HEK293 (cell line): ENCODE measurements at regions not wholly inside any gene's neighbourhood (a gene's known extent, or its start where the extent isn't known, plus 50 kb on each side); places are given as distances from the start of the nearest gene placed in this dataset.

Source experiments
- CTCF ChIA-PET: fragments of 350-600 bp; formaldehyde crosslinking; extraction: SDS; loops from one replicate; lab custom pipeline; 2021; ENCODE audit warnings: antibody characterized with exemption; lab: Yijun Ruan, JAX
- POLR2A ChIA-PET: fragments of 300-600 bp; formaldehyde crosslinking; extraction: SDS; loops from one replicate; lab custom pipeline; 2020; ENCODE audit warnings: antibody characterized with exemption, inconsistent platforms; lab: Yijun Ruan, JAX
- H3K27ac ChIP-seq: fragments of 200-500 bp; sonication (Bioruptor generic); 2 replicates; pipeline ENCODE4 v1.5.1; 2014; ENCODE audit warnings: low read depth, low read length, control low read depth, inconsistent platforms; ENCODE audit errors: extremely low read depth
- H3K36me3 ChIP-seq, 2 experiments: fragments of 200-500 bp in 1 of 2; sonication (Bioruptor generic) in 1 of 2; 1 replicate in 1 of 2; 2 replicates in 1 of 2; pipeline ENCODE4 v1.5.1; 2014 to 2017; ENCODE audit warnings: inconsistent platforms in 2 of 2, low read length in 2 of 2; ENCODE audit not compliant: control insufficient read depth in 2 of 2, insufficient read depth in 1 of 2
- H3K4me1 ChIP-seq: fragments of 200-500 bp; sonication (Bioruptor generic); 2 replicates; pipeline ENCODE4 v1.5.1; 2014; ENCODE audit warnings: mild to moderate bottlenecking, low read length, inconsistent platforms; ENCODE audit not compliant: control insufficient read depth, insufficient read depth
- H3K4me3 ChIP-seq: 2 replicates; pipeline ENCODE4 v1.5.1; 2011; ENCODE audit warnings: low read depth, mild to moderate bottlenecking, control low read depth, low read length, moderate library complexity
- H3K9me3 ChIP-seq: fragments of 200-500 bp; sonication (Bioruptor generic); 2 replicates; pipeline ENCODE4 v1.5.1; 2014; ENCODE audit warnings: low read depth, low read length, inconsistent platforms; ENCODE audit not compliant: control insufficient read depth, insufficient read depth
- BCL11A ChIP-seq: fragments of 450-650 bp; formaldehyde crosslinking; IDR thresholded peaks from 2 replicates; pipeline ENCODE4 v1.5.1; 2016; ENCODE audit warnings: low read depth, missing biosample characterization, missing genetic modification characterization
- BCL6B ChIP-seq: fragments of 450-650 bp; formaldehyde crosslinking; IDR thresholded peaks from 2 replicates; pipeline ENCODE4 v1.5.1; 2017; ENCODE audit warnings: missing biosample characterization, missing genetic modification characterization
- MEIS1 ChIP-seq: sonication (generic); formaldehyde crosslinking; IDR thresholded peaks from 2 replicates; pipeline ENCODE4 v1.8.1; 2022; ENCODE audit warnings: missing genetic modification reagents, mild to moderate bottlenecking, borderline replicate concordance
- REPIN1 ChIP-seq: fragments of 450-650 bp; formaldehyde crosslinking; IDR thresholded peaks from 2 replicates; pipeline ENCODE4 v1.5.1; 2017; ENCODE audit warnings: missing biosample characterization, missing genetic modification characterization, low read depth
- SP2 ChIP-seq: fragments of 450-650 bp; formaldehyde crosslinking; IDR thresholded peaks from 2 replicates; pipeline ENCODE4 v1.5.1; 2016; ENCODE audit warnings: missing biosample characterization, missing genetic modification characterization
- ZBTB11 ChIP-seq: fragments of 450-650 bp; formaldehyde crosslinking; conservative IDR thresholded peaks from 2 replicates; pipeline ENCODE4 v1.5.1; 2016; ENCODE audit warnings: low read depth, missing biosample characterization, missing genetic modification characterization
- ZNF112 ChIP-seq: fragments of 450-650 bp; formaldehyde crosslinking; IDR thresholded peaks from 2 replicates; pipeline ENCODE4 v1.5.0; 2017; ENCODE audit warnings: missing biosample characterization, missing genetic modification characterization
- ZNF138 ChIP-seq: fragments of 450-650 bp; formaldehyde crosslinking; IDR thresholded peaks from 2 replicates; pipeline ENCODE4 v1.5.1; 2016; ENCODE audit warnings: missing biosample characterization, missing genetic modification characterization, borderline replicate concordance
- ZNF19 ChIP-seq: fragments of 450-650 bp; formaldehyde crosslinking; IDR thresholded peaks from 2 replicates; pipeline ENCODE4; 2016; ENCODE audit warnings: missing biosample characterization, missing genetic modification characterization, low read depth
- ZNF221 ChIP-seq: fragments of 450-650 bp; formaldehyde crosslinking; IDR thresholded peaks from 2 replicates; pipeline ENCODE4 v1.5.1; 2017; ENCODE audit warnings: missing biosample characterization, missing genetic modification characterization, borderline replicate concordance
- ZNF223 ChIP-seq: fragments of 450-650 bp; formaldehyde crosslinking; IDR thresholded peaks from 2 replicates; pipeline ENCODE4 v1.5.1; 2016; ENCODE audit warnings: missing biosample characterization, missing genetic modification characterization
- ZNF292 ChIP-seq: fragments of 450-650 bp; formaldehyde crosslinking; IDR thresholded peaks from 2 replicates; pipeline ENCODE4 v1.5.1; 2016; ENCODE audit warnings: low read depth, missing biosample characterization, missing genetic modification characterization, borderline replicate concordance
- ZNF37A ChIP-seq: fragments of 450-650 bp; IDR thresholded peaks from 2 replicates; pipeline ENCODE4 v1.5.1; 2018; ENCODE audit warnings: missing biosample characterization, missing genetic modification characterization
- ZNF426 ChIP-seq: fragments of 450-650 bp; formaldehyde crosslinking; IDR thresholded peaks from 2 replicates; pipeline ENCODE4 v1.5.1; 2017; ENCODE audit warnings: missing biosample characterization, missing genetic modification characterization, mild to moderate bottlenecking, inconsistent platforms, moderate library complexity
- ZNF510 ChIP-seq: fragments of 450-650 bp; formaldehyde crosslinking; IDR thresholded peaks from 2 replicates; pipeline ENCODE4 v1.5.1; 2018; ENCODE audit warnings: mild to moderate bottlenecking, missing genetic modification characterization, missing biosample characterization; ENCODE audit not compliant: insufficient replicate concordance
- ZNF521 ChIP-seq: fragments of 450-650 bp; formaldehyde crosslinking; IDR thresholded peaks from 2 replicates; pipeline ENCODE4 v1.5.1; 2017; ENCODE audit warnings: missing biosample characterization, mild to moderate bottlenecking, missing genetic modification characterization
- ZNF544 ChIP-seq: fragments of 450-650 bp; formaldehyde crosslinking; IDR thresholded peaks from 2 replicates; pipeline ENCODE4 v1.5.0; 2017; ENCODE audit warnings: missing biosample characterization, missing genetic modification characterization
- ZNF561 ChIP-seq: fragments of 450-650 bp; IDR thresholded peaks from 2 replicates; pipeline ENCODE4 v1.5.1; 2018; ENCODE audit warnings: missing biosample characterization, missing genetic modification characterization, borderline replicate concordance
- ZNF580 ChIP-seq: fragments of 450-650 bp; formaldehyde crosslinking; IDR thresholded peaks from 2 replicates; pipeline ENCODE4 v1.5.1; 2016; ENCODE audit warnings: missing biosample characterization, missing genetic modification characterization
- ZNF645 ChIP-seq: fragments of 450-650 bp; formaldehyde crosslinking; IDR thresholded peaks from 2 replicates; pipeline ENCODE4; 2016; ENCODE audit warnings: missing biosample characterization, missing genetic modification characterization
- ZNF670 ChIP-seq: fragments of 450-650 bp; formaldehyde crosslinking; IDR thresholded peaks from 2 replicates; pipeline ENCODE4 v1.5.1; 2016; ENCODE audit warnings: missing biosample characterization, missing genetic modification characterization, low read depth
- ZNF777 ChIP-seq: fragments of 450-650 bp; formaldehyde crosslinking; IDR thresholded peaks from 2 replicates; pipeline ENCODE4 v1.5.1; 2017; ENCODE audit warnings: missing biosample characterization, missing genetic modification characterization, borderline replicate concordance
- ZNF837 ChIP-seq: fragments of 450-650 bp; formaldehyde crosslinking; IDR thresholded peaks from 2 replicates; pipeline ENCODE4 v1.5.1; 2016; ENCODE audit warnings: missing biosample characterization, missing genetic modification characterization
- ZSCAN23 ChIP-seq: fragments of 450-650 bp; formaldehyde crosslinking; IDR thresholded peaks from 2 replicates; pipeline ENCODE4 v1.5.1; 2016; ENCODE audit warnings: missing biosample characterization, missing genetic modification characterization
- ZXDB ChIP-seq: fragments of 450-650 bp; formaldehyde crosslinking; IDR thresholded peaks from 2 replicates; pipeline ENCODE4 v1.5.1; 2016; ENCODE audit warnings: missing biosample characterization, missing genetic modification characterization
- TF ChIP-seq, protein P1 (sequence below): sonication (generic); formaldehyde crosslinking; IDR thresholded peaks from 2 replicates; pipeline ENCODE4 v1.8.1; 2022; ENCODE audit warnings: mild to moderate bottlenecking, moderate library complexity, missing genetic modification reagents
- TF ChIP-seq, protein P2 (sequence below): fragments of 450-650 bp; formaldehyde crosslinking; IDR thresholded peaks from 2 replicates; pipeline ENCODE4 v1.5.1; 2016; ENCODE audit warnings: missing biosample characterization, missing genetic modification characterization

DNA sequence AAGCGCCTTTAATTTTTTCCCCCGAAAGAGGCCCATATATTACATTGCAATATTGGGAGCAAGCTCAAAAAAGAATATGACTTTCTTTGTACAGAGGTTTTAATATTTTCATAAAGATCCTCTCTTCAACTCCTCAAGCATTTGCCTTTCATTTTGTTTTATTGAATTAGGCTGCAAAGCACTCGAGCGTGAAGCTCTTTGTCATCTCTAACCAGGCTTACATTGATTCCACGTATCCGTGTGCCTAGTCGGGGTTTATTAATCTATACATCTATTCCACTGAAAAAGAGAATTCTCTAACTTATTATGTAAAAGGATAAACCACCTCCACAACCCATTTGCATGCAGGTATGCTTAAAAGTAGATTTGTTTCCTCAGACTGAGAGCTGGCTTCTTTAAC, 234.8 kb upstream of the TMPO start:
- Histone ChIP-seq H3K4me3 (no peak overlapping the region), H3K9me3 (no peaks in the 10 kb centered on the region), H3K4me1 (no peaks in the 10 kb centered on the region), H3K36me3 (no peaks in the 10 kb centered on the region), H3K27ac (no peak overlapping the region)
- no peak for TF ChIP-seq MEIS1 (CRISPR knock-in tag)
- no peak for TF ChIP-seq ZNF112 (tag by site-specific recombination)
- TF ChIP-seq ZNF670, result no peak
- TF ChIP-seq REPIN1, result no peak
- TF ChIP-seq ZNF426, result no peak
- TF ChIP-seq ZNF837 (tag by site-specific recombination), result no peak
- TF ChIP-seq, protein P1, sequence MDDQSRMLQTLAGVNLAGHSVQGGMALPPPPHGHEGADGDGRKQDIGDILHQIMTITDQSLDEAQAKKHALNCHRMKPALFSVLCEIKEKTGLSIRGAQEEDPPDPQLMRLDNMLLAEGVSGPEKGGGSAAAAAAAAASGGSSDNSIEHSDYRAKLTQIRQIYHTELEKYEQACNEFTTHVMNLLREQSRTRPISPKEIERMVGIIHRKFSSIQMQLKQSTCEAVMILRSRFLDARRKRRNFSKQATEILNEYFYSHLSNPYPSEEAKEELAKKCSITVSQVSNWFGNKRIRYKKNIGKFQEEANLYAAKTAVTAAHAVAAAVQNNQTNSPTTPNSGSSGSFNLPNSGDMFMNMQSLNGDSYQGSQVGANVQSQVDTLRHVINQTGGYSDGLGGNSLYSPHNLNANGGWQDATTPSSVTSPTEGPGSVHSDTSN, result no peak
- no peak for TF ChIP-seq ZNF292 (tag by site-specific recombination)
- TF ChIP-seq ZNF544 (tag by site-specific recombination), result no peak
- no peak for TF ChIP-seq ZSCAN23
- no peak for TF ChIP-seq ZNF580 (tag by site-specific recombination)
- ChIA-PET POLR2A (no interaction called here), CTCF (interaction anchor here (1.0 kb wide), 1 partner anchor 8 kb away, joined by 3 read pairs; no protein-coding TSS in a partner anchor)

DNA sequence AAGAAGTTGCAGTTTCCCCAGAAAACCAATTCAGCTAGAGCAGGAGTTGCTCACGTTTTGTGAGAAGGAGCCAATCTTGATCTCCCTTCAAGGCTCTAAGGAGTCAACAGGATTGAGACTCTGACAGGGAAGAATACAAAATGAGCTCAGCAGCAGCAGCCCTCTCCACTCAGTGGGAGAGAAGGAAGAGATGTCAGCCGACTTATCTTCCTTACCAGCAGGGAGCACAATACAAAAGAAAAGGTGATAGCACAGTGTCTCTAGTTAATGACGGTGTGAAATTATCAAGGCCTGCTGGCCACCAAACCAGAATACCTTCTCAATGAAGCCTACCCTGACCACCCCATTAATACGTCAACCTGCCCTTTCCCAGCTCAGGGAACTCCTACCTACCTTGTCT, 223.6 kb upstream of the TMPO start:
- Histone ChIP-seq H3K4me1 (no peaks in the 10 kb centered on the region), H3K4me3 (no peak overlapping the region), H3K36me3 (no peaks in the 10 kb centered on the region), H3K9me3 (no peaks in the 10 kb centered on the region), H3K27ac (no peak overlapping the region)
- ChIA-PET POLR2A (no interaction called here), CTCF (interaction anchor here (0.6 kb wide), 1 partner anchor 19 kb away, joined by 3 read pairs; no protein-coding TSS in a partner anchor)
- TF ChIP-seq ZNF138 (tag by site-specific recombination) (no peak), ZBTB11 (no peak), ZNF37A (tag by site-specific recombination) (no peak), ZNF777 (tag by site-specific recombination) (no peak), ZNF510 (tag by site-specific recombination) (no peak), ZNF223 (no peak), ZXDB (tag by site-specific recombination) (no peak), BCL6B (tag by site-specific recombination) (no peak), SP2 (tag by site-specific recombination) (no peak), ZNF561 (no peak), ZNF221 (no peak), ZNF19 (tag by site-specific recombination) (no peak), ZNF645 (tag by site-specific recombination) (no peak), ZNF521 (tag by site-specific recombination) (no peak), BCL11A (tag by site-specific recombination) (no peak)
- TF ChIP-seq, protein P2, sequence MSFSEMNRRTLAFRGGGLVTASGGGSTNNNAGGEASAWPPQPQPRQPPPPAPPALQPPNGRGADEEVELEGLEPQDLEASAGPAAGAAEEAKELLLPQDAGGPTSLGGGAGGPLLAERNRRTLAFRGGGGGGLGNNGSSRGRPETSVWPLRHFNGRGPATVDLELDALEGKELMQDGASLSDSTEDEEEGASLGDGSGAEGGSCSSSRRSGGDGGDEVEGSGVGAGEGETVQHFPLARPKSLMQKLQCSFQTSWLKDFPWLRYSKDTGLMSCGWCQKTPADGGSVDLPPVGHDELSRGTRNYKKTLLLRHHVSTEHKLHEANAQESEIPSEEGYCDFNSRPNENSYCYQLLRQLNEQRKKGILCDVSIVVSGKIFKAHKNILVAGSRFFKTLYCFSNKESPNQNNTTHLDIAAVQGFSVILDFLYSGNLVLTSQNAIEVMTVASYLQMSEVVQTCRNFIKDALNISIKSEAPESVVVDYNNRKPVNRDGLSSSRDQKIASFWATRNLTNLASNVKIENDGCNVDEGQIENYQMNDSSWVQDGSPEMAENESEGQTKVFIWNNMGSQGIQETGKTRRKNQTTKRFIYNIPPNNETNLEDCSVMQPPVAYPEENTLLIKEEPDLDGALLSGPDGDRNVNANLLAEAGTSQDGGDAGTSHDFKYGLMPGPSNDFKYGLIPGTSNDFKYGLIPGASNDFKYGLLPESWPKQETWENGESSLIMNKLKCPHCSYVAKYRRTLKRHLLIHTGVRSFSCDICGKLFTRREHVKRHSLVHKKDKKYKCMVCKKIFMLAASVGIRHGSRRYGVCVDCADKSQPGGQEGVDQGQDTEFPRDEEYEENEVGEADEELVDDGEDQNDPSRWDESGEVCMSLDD (tag by site-specific recombination), result no peak
